GM18505 (cell line): ENCODE measurements at regions not wholly inside any gene's neighbourhood (a gene's known extent, or its start where the extent isn't known, plus 50 kb on each side); places are given as distances from the start of the nearest gene placed in this dataset.

ENCODE experiments used
- ATAC-seq: cut with Tn5 transposase; IDR thresholded peaks from one replicate; pipeline ENCODE4 v1.9.1; 2021; ENCODE audit not compliant: unreplicated experiment
- POLR2A ChIP-seq: IDR thresholded peaks from 4 replicates; pipeline ENCODE4 v1.6.1; 2011; ENCODE audit warnings: borderline replicate concordance; ENCODE audit not compliant: insufficient read depth, insufficient read length; ENCODE audit errors: extremely low read depth

DNA sequence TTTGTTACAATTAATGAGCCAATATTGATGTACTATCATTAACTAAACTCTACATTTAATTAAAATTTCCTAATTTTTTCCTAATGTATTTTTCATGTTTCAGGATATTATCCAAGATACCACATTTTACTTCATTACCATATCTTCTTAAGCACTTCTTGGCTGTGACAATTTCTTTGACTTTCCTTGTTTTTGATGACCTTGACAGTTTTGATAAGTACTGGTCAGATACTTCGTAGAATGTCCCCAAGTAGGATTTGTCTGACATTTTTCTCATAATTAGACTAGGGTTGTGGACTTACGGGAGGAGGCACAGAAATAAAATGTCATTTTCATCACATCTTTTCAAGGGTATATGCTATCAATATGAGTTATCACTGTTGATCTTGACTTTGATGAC lies 700.9 kb downstream of the BCL11B start:
- ATAC-seq = no peak

DNA sequence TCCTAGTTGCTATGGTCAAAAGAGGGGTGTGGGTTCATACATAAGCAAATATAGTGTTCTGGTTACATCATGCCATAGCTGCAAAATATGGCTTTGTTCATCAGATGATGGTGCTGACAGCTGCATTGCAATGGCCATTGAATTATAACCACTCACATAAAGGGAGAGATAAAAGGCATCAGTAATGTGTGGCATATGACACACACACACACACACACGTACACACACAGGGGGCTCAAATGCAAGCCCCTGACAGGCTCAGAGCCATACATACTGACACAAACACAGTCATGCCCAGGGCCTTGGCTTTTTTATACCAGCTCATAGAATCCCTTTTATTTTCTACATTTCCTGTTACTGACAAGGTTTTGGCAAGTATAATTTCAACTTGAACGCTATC lies 698.9 kb downstream of the BCL11B start:
- no peak for ATAC-seq
- TF ChIP-seq POLR2A = no peak

More for the DNA sequence above, 700.9 kb downstream of the BCL11B start:
- no peak for TF ChIP-seq POLR2A

DNA sequence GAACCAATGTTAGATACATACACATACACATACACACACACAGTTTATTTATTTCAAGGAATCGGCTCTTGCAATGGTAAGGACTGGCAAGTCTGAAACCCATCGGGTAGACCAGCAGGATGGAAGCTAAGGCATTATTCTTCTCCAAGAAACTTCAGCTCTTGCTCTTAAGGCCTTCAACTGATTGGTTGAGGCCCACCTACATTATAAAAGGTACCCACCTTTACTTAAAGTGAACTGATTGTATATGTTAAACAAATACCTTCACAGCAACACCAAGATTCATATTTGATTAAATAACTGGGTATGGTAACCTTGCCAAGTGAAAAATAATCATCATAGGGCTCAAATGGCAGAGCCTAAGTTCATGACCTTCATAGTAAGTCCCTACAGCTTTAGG lies 695.5 kb downstream of the BCL11B start:
- no peak for ATAC-seq

DNA sequence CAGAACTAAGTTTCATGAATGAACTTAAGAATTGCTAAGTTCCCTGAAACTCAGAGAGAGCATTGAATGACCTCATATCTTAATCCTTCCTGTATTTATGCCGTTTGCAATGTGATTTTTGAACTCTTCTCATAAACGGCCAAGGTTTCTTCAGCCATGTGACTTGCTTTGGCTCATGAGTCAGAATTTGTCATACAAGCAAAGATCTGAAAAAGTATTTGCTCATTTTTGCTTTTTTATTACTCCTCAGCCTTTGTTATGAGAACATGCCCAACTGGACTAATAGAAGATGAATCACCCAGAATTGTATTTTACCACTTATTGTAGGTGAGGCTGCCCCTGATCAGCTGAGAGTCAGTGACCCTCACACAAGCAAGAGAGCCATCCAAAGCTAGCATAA lies 693.8 kb downstream of the BCL11B start:
- TF ChIP-seq POLR2A = no peak
- no peak for ATAC-seq

More for the DNA sequence above, 695.5 kb downstream of the BCL11B start:
- TF ChIP-seq POLR2A = no peak

DNA sequence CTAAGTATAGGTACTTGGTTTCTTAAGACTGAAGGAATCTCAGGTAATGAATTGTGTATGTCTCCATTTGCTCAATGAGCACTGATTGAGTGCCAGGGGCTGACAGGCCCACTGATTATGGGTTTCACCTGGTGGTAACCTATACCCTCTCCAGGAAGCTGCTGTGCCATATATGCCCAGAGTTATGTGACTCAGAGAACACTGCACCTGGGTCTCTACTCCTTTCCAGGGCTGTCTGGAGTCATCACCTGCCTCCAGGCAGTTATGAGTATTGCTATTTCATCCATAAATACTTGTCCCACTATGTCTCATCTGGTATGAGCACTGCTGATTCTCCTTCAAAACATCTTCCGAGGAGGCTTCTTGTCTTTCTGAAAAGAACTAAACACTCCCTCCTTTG lies 692.9 kb downstream of the BCL11B start:
- no peak for ATAC-seq
- TF ChIP-seq POLR2A = no peak

DNA sequence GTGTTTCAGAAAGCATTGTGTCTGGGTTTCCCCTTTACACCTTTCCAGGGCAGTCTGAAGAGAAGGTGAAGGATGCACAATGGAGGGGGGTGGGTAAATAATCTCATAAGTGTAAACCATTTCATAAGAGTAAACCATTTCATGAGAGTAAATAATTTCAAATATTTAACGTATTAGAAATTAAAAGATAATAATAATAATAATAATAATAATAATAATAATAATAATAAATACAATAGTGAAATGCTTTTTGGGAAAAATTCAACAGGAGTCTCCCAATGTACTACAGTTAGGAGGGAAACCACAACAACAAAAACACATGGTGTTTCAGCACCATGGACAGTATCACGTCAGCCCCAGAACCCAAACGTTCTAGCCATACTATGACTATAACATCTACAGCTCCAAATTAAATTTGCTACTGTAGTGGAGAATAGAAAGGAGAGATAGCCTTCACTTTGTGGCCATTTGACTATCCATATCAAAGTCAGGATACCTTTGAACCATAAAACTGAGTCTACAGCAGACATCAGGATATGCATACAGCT lies 691.8 kb downstream of the BCL11B start:
- TF ChIP-seq POLR2A = no peak
- no peak for ATAC-seq

DNA sequence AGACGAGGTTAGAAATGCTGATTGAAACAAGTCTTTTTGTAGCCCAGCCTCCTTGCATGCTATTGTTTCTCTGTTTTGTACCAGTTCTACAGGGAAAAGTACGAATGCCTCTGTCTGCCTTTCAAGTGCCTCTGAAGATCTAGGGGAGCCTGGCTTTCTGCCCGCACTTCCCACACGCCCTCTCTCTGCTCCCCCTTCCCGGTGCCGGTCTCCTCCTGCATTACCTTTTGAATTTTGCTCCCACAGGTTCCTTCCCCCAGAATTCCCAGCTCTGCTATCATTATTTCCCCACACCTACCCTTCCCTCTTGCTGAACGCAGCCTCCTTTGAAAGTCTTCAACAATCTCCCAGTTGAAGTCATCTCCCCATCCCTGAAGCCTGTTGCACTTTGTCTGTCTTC lies 689.7 kb downstream of the BCL11B start:
- TF ChIP-seq POLR2A = no peak
- no peak for ATAC-seq

DNA sequence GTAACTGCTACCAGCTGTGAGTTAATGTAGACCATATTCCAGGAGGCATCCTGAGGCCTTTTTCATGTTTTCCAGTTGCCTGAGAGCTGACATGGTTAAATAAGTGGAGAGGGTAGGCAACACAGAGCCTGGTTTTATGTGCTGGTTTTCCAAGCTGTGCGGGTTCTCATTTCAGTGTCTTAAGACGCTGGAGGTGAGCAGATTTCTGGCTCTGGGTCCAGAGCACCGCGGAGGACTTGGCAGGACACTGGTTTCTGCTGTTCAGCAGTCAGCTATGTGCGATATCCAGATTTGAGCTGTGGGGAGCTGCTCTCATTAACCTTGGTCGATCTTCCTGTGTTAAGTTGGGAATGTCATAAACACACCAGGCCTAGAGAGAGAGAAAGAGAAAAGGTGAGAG lies 680.8 kb downstream of the BCL11B start:
- TF ChIP-seq POLR2A = no peak
- no peak for ATAC-seq

DNA sequence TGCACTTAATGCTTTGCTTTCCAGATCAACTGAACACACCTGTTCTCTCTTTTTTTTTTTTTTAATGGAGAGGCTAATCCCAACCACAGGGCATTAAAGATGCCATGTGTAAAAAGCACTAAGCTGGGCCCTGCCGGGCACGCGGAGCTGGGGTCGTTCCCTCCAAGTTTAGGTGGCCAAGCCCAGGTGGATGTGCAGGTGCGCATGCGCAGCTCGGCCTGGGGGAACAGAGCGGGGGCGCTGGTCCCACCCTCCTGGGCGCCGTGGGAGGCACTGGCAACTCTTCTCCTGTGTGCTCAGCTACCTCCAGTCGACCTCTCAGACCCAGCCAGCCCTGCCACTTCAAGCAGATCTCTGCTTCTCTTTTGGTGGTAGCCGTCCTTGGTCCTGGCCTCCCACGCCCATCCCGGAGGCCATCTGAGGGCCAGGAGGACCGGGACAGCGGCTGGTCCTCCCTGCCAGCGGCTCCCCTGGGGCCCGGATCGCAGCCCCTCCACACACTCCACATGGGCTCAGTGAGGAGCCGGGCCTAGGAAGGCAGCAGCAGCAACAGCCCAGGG lies 679.3 kb downstream of the BCL11B start:
- TF ChIP-seq POLR2A = no peak
- no peak for ATAC-seq

DNA sequence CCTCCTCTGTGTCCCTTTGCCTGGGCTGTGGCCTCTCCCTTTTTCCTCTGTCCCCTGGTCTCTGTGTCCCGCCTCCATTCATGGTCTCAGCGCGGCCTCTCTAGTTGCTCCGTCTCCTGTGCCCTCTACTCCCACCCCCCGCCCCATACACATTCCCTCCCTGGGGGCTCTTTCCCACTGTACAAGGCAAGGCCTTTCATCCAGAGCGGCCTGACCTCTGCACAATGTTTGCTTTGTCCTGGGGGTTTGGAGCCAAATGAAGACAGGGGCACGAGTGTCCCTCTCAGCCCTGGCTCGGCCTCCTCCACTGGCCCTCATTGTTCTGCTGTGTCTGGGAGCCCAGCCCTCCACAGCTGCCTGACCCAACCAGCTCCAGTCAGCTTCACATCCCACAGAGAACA lies 678.6 kb downstream of the BCL11B start:
- ATAC-seq = no peak
- TF ChIP-seq POLR2A = no peak

DNA sequence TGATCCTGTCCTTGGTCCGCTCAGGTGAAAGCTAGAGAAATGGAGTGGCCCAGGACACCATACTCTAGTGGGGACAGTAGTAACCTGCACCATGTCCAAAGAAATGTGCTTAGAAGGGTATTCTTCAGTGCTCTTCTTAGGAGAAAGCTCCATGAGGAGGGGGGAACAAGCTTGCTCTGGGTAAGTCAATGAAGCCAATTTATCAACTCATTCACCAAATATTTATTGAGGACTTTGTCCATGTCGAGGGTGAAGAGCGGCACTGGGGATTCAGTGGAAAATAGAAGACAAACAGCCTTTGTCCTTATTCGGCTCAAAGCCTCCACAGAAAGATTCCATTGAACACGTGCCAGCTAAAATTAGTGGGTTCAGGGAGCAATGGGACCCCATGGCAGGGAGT lies 677.8 kb downstream of the BCL11B start:
- TF ChIP-seq POLR2A = no peak
- no peak for ATAC-seq

DNA sequence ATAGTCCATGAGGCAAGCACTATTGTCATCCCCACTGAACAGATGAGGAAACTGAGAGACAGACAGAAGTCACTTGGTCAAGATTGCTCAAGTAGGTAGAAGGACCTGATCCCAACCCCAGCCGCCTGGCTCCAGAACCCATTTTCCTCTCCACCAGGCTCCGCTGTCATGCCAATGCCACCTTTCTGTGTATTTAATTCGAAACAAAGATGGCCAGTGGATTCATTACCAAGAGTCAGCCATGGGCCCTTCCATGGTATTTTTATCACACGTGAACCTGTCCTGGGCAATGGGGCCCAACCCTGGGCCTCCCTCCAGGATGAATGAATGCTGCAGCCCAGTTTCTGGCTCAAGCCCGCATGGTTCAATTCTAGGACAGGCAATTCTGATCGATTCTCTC lies 673.4 kb downstream of the BCL11B start:
- no peak for ATAC-seq
- no peak for TF ChIP-seq POLR2A

DNA sequence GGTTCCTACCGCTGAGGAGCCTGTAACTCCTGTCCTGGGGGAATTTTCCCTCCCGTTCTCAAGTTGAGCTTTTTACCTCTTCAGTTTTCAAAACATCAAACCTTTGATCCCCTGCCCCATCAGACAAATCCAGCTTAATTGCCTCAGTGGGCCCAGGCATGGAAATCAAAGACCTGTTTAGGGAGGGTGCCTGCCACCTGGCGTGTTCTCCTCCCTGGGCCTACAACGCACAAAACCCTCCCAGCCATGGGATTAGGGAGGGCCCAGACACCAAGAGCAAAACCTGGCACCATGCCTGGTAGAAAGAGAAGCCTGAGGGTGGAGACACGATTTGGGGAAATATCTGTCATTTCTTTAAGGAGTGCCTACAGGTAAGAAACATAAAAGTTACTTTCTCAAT lies 672.9 kb downstream of the BCL11B start:
- no peak for TF ChIP-seq POLR2A
- ATAC-seq = no peak

DNA sequence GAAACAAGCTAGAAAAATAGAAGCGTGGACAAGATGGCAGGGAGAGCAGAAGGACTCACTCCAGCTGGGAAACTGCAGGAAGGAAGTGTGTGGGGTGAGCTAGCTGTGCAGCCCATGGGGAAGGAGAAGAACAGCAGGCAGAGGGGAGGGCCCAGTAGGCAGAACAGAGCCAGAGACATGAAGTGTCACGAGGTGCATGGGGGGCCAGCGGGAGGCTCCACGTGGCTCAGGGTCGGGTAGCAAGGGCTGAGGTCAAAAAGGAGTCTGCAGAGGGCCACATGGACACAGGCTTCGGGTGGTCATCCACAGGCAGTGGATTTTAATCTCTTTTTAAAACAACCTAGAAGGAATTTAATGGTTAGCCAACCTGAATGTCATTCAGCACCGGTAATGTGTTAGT lies 669.0 kb downstream of the BCL11B start:
- ATAC-seq = no peak
- TF ChIP-seq POLR2A = no peak

DNA sequence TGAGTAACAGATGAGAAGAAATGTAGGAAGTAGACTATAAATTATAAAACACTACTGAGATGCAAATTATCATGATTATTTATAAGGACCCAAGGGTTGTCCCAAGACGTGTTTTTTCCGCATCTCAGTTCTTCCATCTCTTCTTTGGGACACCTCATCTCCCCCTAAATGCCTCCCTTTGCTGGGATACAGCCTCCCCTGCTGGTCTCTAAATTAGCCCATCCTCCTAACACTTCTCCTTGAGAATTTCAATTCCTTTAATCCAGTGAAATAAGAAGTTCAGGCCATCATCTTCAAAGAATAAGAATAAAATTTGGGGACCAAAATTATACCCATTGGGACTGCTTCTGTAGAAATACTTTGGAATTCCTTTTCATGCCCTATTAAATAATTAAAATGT lies 667.0 kb downstream of the BCL11B start:
- no peak for TF ChIP-seq POLR2A
- ATAC-seq = no peak
